ENCODE measurements at regions not wholly inside any gene's neighbourhood (a gene's known extent, or its start where the extent isn't known, plus 50 kb on each side); places are given as distances from the start of the nearest gene placed in this dataset.

DNA sequence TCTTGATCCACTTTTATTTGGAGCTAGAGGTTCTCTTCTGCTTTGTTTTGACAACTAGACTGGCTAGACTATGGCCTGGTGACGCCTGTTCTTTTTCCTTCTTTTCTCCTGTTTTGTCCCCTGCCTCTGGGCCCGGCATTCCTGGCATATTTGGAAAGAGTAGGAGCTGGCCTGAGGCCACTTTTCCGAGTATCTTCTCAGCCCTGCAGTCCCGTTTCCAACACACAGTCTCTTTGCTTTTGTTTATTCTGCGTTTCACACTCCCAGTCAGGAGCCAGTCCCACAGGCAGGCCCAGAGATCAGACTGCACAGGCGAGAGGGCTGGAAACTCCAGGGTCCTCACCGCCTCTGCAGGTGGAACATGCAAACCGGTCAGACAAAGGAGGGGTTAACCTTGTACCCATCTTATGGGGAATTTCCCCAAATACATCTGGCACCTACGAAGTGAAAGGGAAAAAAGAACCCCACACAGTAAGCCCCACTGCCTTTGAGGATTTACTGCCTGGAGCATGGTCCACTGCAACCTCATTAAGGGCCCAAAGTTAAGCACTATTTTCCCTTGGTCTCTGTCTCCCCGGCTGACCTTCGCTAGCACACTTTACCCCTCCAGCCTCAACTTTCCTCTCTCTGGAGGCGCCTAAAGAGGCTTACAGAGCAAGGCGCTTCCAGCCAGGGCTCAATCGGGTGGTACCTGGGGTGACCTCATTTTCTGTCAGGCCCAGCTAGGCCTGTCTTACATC is 141.1 kb downstream of the TOMM20 start:
- DNase-seq, result no peak

DNA sequence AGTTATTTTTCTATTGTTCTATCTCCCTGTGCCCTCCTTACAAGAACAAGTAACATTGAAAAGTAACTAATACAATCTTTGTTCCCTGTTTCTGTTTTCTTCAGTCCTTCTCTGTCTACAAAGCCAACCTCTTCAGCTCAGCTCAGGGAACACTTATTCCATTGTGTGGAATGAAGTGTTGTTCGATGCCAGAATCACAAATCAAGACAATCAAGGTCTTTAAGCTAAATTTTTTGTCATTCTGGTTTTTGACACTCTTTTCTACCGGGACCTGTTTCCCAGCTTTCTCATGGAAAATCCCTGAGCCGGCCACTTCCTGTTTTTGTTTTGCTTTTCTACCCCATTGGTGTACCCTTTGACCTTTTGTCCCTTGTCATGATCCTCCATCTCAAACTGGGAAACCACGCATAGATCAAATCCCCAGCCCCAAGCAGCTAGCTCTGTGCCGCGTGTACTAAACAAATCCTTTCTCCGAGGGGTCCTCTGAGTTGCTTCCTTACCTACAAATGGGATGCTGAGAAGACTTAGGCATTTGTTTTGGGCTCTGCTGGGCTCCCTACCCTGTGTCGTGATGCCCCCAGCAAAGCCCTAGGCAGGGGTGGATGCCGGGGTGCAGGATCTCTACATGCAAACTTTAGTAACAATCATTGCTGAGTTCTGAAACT is 141.8 kb downstream of the TOMM20 start:
- no peak for DNase-seq

DNA sequence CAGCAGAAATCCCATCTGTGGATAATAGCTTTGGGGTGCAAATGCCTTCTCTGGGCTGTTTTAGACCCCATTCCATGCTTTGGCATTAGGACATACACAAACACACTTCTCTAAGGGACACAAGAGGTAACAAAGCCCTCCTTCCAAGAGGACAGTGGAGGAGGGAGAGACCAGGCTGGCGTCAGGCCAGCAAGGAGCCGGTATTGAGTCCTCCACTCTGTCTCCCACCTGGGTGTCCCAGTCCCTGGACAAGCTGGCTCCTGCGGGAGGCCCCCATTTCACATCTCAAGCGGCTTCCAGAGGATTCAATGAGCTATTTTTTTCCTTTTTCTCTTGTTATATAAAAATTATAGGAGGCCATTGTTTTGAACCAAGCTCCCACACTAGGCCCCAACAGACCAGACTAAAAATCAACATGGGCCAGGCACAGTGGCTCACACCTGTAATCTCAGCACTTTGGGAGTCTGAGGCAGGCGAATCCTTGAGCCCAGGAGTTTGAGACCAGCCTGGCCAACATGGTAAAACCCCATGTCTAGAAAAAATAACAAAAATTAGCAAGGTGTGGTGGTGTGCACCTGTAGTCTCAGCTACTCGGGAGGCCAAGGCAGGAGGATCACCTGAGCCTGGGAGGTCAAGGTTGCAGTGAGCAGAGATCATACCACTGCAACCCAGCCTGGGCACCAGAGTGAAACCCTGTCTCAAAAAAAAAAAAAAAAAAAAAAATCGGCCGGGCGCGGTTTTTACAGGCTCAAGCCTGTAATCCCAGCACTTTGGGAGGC is 142.9 kb downstream of the TOMM20 start:
- no peak for DNase-seq

DNA sequence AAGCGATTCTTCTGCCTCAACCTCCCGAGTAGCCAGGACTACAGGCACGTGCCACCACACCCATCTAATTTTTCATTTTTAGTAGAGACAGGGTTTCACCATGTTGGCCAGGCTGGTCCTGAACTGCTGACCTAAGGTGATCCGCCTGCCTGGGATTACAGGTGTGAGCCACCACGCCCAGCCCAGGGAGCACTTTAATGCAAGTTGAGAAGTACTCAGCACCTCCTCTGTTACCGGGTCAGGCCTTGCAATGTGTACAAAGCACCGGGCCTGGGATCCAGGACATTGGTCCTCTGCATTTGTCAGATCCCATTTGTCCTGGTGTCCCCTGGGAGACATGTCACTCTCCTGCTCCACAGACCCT is 143.6 kb downstream of the TOMM20 start:
- no peak for DNase-seq

DNA sequence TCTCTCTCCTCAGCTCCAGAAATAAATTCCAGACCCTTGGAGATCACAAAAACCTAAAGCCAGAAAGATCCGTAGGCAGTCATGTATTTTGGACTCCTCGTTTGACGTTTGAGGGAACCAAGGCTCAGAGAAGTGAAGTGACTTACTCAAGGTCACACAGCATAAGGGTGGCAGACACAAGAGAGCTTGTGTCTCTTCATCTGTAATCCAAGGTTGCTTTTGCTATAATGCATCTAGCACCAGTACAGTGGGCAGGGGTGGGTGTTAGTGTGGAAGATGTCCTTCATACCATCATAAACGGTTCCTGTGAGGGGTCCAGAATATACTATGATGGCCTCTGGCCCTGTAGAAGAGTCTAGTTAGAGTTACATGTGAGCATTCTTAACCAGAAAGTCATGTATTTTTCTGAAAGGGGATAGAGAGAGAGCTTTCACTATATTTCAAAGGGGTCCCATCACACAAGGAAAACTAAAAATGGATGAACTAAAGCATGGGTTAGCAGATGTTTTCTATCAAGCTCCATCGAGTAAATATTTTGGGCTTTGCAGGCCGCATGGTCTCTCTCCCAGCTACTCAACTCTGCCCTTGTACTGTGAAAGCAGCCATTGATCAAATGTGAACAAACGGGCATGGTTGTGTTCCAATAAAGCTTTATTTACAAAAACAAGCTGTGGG is 144.9 kb downstream of the TOMM20 start:
- no peak for DNase-seq

DNA sequence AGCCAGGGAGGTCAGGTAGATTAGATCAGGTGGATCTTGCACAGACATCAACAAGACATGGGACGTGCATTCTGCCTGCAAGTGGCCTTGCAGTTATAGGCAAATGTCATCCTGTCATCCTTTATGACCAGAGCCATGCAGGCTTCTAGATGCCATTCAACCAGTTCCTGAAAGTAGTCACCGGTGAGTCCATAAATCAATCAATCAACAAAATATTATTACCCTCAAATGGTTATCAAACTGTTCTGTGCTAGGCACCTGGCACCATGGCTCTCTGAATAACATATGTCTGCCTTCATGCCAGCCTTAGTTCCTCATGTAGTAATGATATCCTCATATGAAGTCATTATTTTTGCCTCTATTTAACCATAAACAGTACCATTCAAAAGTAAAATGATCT is 146.9 kb downstream of the TOMM20 start:
- no peak for DNase-seq

DNA sequence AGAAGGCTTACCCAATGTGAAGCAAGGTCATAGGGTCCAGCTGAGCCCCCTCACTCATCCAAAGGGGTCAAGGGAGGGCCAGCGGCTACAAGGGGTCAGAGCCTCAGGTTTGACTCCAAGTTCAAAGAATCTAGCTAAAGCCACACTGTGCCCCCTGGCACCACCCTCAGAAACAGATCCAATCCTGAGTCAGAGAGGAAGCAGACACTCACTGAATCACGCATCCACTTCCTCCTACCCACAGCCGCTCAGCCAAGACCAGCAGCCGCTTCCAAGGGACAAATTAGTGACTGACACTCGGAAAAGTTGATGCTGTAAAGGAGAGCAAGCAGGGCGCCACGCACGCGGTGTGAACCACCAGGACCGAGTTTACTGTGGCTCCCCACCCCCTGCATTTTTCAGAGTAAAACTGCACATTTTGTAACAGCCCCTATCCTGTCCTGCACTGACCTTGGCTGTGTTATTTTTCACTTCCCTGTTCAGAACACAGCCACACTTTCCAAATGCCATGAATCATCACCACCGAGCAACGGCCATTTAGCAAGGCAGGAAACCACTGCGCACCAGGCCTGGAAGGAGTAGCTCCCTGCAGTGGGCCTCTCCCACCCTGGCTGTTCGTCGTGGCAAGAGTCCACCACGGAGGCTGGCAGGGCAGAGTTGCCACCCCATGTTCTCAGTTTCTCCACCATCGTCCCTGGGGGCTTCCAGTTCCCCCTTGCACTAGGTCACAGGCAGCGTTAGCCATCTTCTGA is 147.8 kb downstream of the TOMM20 start:
- peak; percentile 69 for DNase-seq

DNA sequence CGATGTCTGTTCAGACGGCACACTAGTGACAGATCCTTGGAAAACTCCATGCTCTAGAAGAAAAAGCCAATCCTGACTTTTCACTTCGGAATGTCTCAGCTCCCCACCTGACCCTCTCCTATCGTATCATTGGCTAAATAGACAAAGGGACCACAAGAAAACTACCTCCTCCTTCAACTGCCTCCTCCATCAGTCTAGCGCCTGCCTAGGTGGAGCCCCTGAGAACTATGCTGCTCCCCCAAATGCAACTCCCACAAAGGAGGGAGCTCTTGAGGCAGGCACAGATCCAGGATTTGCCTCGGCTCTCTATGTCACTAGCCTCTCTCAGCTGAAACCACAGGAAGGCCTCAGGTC is 148.4 kb downstream of the TOMM20 start:
- no peak for DNase-seq

DNA sequence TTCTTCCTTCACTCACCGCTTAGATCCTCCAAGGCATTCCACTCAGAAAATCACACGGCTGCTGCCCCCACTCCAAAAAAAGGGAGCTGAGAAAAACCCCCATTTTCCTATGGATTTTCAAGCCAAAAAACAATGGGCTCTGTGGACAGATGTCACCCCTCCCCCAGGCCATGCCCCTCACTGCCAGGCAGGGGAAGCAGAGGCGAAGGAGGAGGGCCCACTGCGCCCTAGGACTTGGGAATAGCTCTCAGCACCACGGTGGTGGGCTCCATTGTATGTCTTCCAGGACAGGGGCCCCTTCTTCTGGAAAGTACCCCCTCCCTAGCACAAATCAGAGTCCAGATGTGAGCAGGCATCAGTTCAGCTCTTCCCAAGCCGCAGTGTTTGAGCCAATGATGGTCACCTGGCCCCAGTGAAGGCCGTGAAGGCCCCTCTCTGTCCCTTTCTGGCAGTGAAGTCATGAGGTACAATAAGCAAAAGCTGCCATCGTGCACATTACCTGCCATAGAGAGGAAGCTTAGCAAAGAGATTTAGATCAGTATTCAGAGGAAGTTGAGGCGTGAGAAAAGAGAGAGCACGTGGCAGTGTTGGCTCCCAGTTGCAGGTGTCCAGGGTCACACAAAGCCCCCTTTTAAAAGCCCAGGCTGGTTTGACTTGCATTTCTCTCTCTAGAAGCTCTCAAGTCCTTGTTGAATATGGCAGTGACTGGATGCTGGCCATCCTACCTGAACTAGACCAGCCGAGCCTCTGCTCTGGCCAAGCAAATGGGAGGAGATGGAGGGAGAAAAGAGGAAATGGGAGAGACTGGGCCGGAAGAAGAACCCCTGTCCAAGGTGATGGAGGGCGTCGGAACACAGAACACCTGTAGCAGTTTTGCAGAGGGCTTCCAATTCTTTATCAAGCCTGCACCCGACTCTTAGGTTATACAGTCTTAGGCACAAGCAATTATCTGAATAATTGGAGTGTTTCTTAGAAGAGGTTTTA is 149.0 kb downstream of the TOMM20 start:
- no peak for DNase-seq

DNA sequence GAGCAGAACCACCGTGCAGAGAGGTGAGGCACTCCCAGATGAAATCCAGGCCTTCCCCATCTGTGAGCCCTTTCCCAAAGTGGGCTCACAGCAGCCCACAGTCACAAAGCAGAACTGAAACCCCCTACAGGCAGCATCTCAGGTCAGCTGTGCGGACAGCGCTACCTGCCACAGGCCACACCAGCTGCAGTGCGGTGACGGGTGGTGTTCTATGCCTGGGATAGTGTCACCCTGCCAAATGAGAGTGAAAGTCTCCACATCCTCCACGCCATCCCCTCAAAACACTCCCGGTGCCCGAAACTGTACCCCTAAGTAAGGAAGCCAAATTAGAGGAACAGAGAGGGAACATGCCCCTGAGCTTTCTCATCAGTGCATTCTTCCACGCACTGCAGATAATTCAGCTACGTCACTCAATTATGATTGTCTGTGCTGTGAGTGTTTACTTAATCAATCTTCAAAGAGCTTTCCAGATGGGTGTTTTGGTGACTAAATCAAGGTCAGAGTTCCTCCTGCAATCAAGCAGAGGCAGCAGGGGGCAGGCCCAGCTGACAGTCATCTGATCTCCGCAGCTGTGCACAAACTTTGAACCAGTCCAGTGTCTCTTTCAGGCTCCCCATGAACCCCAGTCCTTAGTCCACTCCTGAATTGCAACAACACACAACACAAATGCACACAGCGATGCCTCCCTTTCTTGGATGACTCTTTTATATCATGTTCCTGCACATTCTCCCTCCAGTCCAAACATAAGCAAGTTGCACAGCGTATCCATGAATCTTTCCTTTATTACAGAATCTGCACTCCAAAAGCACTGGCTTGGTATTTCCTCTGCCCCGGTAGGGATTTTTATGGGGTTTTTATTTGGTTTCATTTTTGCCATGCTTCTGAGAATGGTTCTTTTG is 150.0 kb downstream of the TOMM20 start:
- peak; percentile 22 for DNase-seq

DNA sequence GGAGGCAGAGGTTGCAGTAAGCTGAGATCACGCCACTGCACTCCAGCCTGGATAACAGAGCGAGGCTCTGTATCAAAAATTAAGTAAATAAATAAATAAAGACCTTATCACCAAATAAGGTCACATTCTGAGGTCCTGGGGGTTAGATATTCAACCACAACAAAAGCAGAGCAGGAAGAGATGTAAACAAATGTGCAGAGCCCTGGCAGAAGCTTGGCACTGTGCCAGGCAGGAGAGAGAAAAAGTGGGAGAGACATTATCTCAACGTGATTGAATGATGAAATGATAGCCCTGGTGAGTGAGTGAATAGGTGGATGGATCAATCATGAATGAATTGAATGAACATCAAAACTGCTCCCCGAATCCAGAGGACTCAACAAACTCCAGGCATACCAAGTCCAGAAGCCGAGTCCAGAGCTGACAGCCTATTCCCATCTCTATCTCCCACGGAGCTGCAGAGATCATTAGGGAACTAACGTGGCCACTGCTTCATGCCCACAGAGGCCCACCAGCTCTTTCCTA is 150.7 kb downstream of the TOMM20 start:
- no peak for DNase-seq

DNA sequence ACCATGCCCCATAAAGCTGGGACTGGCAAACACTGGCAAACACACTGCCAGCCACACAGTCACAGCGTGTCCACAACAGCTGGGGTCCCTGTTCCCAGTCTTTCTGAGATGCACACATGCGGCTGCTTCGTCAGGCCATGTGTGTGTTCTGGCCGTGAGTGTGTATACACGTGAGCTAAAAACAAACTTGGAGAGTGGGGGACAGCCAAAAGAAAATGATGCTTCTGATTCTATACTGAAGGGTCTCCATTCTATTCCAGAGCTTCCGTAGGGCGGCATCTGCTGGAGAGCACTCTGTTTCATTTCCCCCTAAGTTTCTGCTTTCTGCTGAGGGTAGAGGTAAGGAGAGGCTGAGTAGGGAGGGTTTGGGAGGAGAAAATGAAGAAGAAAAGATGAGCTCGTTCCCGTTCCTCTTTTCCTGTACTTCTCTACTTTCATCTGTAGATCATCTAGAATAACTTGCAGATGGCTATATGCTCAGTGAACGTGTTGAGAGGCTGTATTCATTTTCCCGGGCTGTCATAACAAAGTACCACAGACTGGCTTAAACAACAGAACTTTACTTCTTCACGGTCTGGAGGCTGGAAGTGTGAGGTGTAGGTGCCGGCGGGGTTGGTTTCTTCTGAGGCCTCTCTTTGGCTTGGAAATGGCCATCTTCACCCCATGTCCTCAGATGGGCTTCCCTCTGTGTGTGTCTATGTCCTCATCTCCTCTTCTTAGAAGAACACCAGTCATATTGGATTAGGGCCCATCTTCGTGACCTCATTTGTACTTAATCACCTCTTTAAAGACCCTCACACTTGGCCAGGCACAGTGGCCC is 151.6 kb downstream of the TOMM20 start:
- no peak for DNase-seq

DNA sequence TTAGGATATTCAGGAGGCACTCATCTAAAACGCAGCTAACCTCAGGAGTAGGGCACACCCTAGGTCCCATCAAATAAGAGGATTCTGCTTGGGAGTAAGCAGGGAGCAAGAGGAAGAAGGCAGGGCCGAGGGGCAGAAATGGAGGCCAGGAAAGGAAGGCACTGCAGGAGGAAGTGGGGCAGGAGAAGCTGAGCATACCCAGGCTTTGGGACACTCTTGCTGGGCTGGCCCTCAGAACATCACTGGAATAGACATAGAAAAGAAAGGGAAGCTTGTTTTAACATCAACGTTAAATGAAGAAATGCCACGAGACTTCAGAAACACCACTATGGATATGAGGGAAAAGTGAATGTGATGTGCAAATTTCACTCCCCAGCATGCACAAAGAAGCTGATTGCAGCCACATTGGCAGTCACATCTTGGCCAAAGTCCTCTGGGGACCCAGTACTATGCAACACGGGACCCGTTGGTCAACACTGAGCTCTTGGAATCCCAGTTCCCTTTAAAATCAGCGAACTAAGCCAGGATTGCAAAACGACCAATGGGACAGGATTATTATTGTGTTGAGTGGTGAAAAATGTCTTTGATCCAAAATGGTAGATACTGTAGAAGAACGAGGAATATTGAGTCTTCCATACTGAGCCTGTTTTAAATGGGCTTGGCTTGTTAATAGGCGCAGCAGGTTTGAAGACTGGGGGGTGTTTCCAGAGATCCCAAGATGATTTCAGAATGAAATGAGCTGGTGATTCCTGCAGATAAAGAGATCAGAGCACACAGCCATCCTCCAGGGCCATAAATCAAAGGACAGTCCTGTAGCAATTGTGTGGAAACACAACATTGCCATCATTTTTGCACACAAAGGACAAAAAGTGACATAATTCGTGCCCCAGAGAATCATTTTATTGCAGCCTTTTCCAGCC is 152.4 kb downstream of the TOMM20 start:
- DNase-seq, result no peak

DNA sequence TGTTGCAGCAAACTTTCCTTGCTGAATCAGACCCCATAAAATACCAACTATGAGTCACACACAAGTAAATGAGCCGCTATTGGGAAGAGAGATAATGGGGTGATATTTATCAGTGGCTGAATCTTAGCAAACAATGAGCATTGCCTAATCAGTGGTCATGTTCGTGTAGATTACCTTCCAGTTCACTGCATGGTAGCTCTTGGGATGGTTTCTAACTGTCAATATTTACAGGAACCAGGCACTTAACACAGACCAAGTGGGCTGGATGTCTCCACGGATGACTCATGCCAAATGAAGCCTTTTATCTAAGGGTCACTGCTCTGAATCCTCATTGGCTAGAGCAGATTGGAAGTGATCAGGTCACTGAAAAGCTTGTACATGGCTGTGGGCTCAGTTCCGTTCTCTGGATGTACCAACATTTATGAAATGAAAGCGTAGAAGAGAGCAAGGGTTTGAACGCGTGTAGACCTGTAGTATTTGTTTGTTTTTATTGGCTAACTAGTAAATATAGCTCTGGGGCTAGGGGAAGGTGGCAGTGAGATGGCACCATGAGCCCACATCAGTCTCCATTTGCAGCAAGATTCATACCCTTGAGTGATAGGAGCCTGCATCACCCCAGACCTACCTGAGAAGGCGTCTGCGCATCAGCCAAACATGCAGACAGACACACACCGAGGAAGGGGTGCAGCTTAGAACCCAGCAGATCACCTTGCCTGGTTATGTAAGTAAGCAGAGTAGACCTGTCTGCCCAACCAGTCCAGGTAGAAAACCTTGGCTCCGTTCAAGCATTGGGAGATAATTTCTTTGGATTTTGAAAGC is 153.3 kb downstream of the TOMM20 start:
- peak; percentile 48 for DNase-seq

DNA sequence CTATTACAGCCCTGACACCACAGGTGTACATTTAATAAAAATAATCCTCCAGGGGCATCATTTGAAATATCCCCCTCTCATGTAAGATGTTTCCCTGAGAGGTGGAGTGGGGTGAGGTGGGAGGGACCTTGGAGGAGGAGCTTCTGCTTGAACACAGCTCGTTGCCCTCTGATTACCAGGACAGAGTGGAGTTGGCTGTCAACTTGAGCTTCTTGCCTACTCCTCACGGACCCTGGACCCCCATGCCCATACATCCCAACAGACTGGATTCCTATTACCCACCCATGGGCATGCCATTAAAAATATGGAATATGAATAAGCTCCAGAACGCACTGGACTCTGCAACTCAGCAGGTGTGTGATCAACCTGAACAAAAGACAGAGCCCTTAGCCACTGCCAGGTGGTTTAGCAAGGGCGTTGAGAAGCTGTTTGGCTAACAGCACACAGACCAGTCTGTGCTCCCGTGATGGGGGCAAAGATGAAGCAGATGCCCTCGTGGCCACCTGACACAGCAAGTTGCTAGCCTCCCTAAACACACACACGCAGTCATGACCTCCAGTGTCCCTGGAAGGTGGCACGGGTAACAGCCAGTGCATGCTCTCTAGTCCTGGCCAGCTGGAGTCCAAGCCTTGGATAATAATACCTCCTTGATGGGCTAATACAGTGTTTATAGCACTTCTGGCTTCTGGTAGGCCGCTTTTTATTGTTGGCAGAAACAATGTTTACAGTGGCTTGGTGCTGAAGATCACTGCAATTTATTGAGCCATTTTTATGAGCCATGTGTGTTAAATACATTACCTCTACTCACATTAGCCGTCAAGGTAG is 155.0 kb downstream of the TOMM20 start:
- no peak for DNase-seq

Measured in NK-92 treated with Interleukin-12 subunit alpha and Interleukin-12 subunit beta, amount 100 ng/mL, for 24 hours (cell line).